Sigmoid colon (tissue), 6 donors: ENCODE measurements at regions not wholly inside any gene's neighbourhood (a gene's known extent, or its start where the extent isn't known, plus 50 kb on each side); places are given as distances from the start of the nearest gene placed in this dataset.
"Not testable (repeated sequence)": the region's sequence is repeated elsewhere in the genome, so short reads cannot be mapped to it uniquely, and the experiment has no call there.

Experiments used
- DNase-seq: peaks from one replicate; pipeline ENCODE4 v3.0.0-alpha.2; 2019
- H3K27ac ChIP-seq, 4 donors: fragments of 200-600 bp; sonication (generic); one replicate each; pipeline ENCODE4 v1.5.1; 2016 to 2019; ENCODE audit warnings: mild to moderate bottlenecking in 1 of 4
- H3K27me3 ChIP-seq, 3 donors: fragments of 200-600 bp; sonication (generic); one replicate each; pipeline ENCODE4 v1.5.1; 2019; ENCODE audit warnings: mild to moderate bottlenecking in 1 of 3
- H3K36me3 ChIP-seq, 4 donors: fragments of 200-600 bp; sonication (generic); one replicate each; pipeline ENCODE4 v1.5.1; 2016 to 2019
- H3K4me1 ChIP-seq, 4 donors: fragments of 200-600 bp; sonication (generic); one replicate each; pipeline ENCODE4 v1.5.1; 2017 to 2019
- H3K4me3 ChIP-seq, 4 donors: fragments of 200-600 bp; sonication (generic); one replicate each; pipeline ENCODE4 v1.5.1; 2017 to 2019; ENCODE audit warnings: mild to moderate bottlenecking in 2 of 4, moderate library complexity in 1 of 4
- H3K9me3 ChIP-seq, 4 donors: fragments of 200-600 bp in 3 of 4; sonication (generic) in 3 of 4; one replicate each; pipeline versions ENCODE4 v1.5.1 to v1.6.1; 2013 to 2019
- EP300 ChIP-seq, 4 donors: sonication (generic); formaldehyde crosslinking; IDR thresholded peaks; one replicate each; pipeline ENCODE4 v1.6.1; 2017; ENCODE audit warnings: antibody characterized with exemption in 4 of 4
- POLR2A ChIP-seq, 2 donors: fragments of 450-650 bp; IDR thresholded peaks; one replicate each; pipeline ENCODE4 v1.6.1; 2016; ENCODE audit warnings: antibody characterized with exemption in 2 of 2, mild to moderate bottlenecking in 2 of 2, moderate library complexity in 2 of 2
- POLR2AphosphoS5 ChIP-seq, 4 donors: sonication (generic); formaldehyde crosslinking; IDR thresholded peaks; one replicate each; pipeline ENCODE4 v1.6.1; 2017; ENCODE audit warnings: antibody characterized with exemption in 4 of 4
- WGBS, 2 donors: extraction: QIAGEN DNeasy Blood & Tissue Kit; methylation state at CpG; one replicate each; pipeline ENCODE4 v1.1.7; 2013; 5-methylcytosine and 5-hydroxymethylcytosine counted together
- intact Hi-C: fragments of 100-400 bp; cut with DNase I; formaldehyde crosslinking; loops from one replicate; pipeline ENCODE4 v1.15.1; 2023
- TF ChIP-seq, protein P1 (sequence below), 4 experiments: fragments of 450-650 bp in 3 of 4; fragments of 200-600 bp in 1 of 4; IDR thresholded peaks; one replicate each; pipeline ENCODE4 v1.5.1; 2016 to 2019; ENCODE audit warnings: antibody characterized with exemption in 4 of 4, mild to moderate bottlenecking in 3 of 4, moderate library complexity in 2 of 4
- donor health status: healthy with polysubstance abuse.
- donor health status: healthy.

DNA sequence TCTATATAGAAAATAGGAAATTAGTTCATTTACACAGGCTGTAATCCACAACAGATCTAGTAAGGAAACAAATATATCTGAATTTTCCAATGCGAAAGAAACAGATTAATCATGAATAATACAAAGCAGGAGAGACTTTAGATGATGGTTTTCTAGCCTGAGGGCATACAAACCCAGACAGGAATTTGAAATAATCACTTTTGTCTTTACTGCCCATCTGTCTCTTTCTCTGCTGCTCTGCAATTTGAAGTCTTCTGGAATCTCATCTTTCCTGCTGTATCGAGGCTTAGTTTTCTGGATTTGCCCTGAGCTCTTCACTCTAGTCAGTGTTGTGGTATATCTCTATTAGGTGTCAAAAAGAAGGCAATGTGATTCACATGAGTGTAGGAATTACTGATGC is 711.8 kb upstream of the FAM241A start:
- Histone ChIP-seq H3K4me1 (no peaks in the 10 kb centered on the region), H3K27ac (no peak overlapping the region), H3K27me3 (no peaks in the 10 kb centered on the region), H3K9me3 (no peaks in the 10 kb centered on the region), H3K36me3 (no peaks in the 10 kb centered on the region), H3K4me3 (no peak overlapping the region)
- WGBS, 2 donors = 82 to 89% methylated on average over 2 of the region's 2 CpGs
- DNase-seq = no peak
- intact Hi-C loops = no loop called here
- TF ChIP-seq POLR2AphosphoS5 (IDR thresholded peaks at IDR 0.05) = no peak
- no peak for TF ChIP-seq POLR2A (IDR thresholded peaks at IDR 0.05)
- TF ChIP-seq EP300 (IDR thresholded peaks at IDR 0.05) = no peak
- TF ChIP-seq, protein P1, sequence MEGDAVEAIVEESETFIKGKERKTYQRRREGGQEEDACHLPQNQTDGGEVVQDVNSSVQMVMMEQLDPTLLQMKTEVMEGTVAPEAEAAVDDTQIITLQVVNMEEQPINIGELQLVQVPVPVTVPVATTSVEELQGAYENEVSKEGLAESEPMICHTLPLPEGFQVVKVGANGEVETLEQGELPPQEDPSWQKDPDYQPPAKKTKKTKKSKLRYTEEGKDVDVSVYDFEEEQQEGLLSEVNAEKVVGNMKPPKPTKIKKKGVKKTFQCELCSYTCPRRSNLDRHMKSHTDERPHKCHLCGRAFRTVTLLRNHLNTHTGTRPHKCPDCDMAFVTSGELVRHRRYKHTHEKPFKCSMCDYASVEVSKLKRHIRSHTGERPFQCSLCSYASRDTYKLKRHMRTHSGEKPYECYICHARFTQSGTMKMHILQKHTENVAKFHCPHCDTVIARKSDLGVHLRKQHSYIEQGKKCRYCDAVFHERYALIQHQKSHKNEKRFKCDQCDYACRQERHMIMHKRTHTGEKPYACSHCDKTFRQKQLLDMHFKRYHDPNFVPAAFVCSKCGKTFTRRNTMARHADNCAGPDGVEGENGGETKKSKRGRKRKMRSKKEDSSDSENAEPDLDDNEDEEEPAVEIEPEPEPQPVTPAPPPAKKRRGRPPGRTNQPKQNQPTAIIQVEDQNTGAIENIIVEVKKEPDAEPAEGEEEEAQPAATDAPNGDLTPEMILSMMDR (IDR thresholded peaks at IDR 0.05) = no peak

DNA sequence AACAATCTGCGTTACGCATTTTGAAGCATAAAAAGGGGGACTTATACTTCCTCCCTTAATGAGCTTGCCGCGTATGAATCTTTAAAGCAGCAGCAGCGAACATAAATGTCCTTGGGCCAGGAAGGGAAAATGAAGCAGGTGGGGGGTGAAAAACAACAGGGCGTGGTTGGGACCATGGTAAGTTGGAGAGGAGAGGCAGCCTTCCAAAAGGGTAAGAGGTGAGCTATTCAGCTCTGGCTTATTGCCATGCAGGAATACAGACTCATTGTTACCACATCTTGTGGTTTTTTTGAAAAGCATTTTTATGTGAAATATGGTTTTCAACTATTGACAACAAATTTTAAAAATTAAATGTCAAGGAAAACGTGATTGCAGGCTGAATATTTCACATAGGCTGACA is 710.7 kb upstream of the FAM241A start:
- Histone ChIP-seq H3K36me3 (no peaks in the 10 kb centered on the region), H3K4me1 (no peaks in the 10 kb centered on the region), H3K9me3 (no peaks in the 10 kb centered on the region), H3K27ac (no peak overlapping the region), H3K4me3 (no peak overlapping the region), H3K27me3 (no peaks in the 10 kb centered on the region)
- 16 to 54% methylated on average over 7 of the region's 7 CpGs for WGBS, 2 donors
- intact Hi-C loops = no loop called here
- TF ChIP-seq POLR2AphosphoS5 (IDR thresholded peaks at IDR 0.05) (no peak), POLR2A (IDR thresholded peaks at IDR 0.05) (no peak), EP300 (IDR thresholded peaks at IDR 0.05) (no peak)
- TF ChIP-seq, protein P1 (IDR thresholded peaks at IDR 0.05) = no peak
- no peak for DNase-seq

DNA sequence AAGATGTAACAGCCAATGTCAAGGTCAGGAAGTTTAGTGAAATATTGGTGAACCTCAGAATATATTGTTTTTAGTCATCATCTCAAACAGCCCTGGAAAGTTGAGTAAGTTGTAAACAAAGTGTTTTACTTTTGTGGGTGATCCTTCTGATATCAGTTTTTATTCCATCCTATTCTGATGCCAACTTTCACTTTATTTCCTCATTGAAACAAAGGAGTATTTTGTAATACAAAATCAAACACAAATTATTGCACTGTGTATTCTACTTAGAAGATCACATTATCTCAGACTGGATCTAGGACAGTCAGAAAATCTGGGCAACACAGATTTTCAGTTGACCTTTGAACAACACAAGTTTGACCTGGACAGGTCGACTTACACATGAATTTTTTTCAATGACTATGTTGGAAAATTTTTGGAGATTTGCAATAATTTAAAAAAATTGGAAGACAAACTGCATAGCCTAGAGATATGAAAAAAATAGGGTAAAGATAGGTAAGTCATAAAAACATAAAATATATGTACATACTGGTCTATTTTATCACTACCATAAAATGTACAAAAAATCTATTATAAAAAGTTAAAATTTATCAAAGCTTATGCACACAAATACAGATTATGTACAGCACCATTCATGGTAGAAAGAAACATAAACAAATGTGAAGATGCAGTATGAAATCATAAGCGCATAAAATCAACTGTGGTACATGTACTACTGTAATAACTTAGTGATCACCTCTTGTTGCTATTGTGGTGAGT is 709.1 kb upstream of the FAM241A start:
- H3K9me3 ChIP-seq = no peaks in the 10 kb centered on the region
- H3K4me3 ChIP-seq = no peak overlapping the region
- no peaks in the 10 kb centered on the region for H3K27me3 ChIP-seq
- TF ChIP-seq EP300 (IDR thresholded peaks at IDR 0.05) = no peak
- TF ChIP-seq, protein P1 (IDR thresholded peaks at IDR 0.05) = no peak
- DNase-seq = no peak
- H3K4me1 ChIP-seq = no peaks in the 10 kb centered on the region
- no peak overlapping the region for H3K27ac ChIP-seq
- WGBS, 2 donors = 15 to 62% methylated on average over 2 of the region's 2 CpGs
- no peaks in the 10 kb centered on the region for H3K36me3 ChIP-seq
- intact Hi-C loops = no loop called here

DNA sequence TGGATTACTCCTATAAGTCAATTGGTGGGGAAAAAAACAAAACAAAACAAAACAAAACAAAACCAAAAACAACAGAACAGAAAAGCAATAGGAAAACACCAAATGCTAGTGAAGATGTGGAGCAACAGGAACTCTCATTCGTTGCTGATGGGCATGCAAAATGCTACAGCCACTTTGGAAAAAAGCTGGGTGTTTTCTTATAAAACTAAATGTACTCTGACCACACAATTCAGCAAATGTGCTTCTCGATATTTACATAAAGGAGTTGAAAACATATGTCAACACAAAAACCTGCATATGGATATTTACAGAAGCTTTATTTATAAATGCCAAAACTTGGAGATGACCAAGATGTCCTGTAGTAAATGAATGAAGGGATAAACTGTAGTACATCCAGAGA is 703.6 kb upstream of the FAM241A start:
- DNase-seq = no peak
- H3K27me3 ChIP-seq = no peaks in the 10 kb centered on the region
- H3K4me1 ChIP-seq = no peaks in the 10 kb centered on the region
- no peaks in the 10 kb centered on the region for H3K9me3 ChIP-seq
- H3K36me3 ChIP-seq = no peaks in the 10 kb centered on the region
- WGBS, 2 donors = 74 to 87% methylated on average over 2 of the region's 2 CpGs
- no peak overlapping the region for H3K4me3 ChIP-seq
- H3K27ac ChIP-seq = no peak overlapping the region
- intact Hi-C loops = no loop called here
- TF ChIP-seq, protein P1 (IDR thresholded peaks at IDR 0.05) = no peak
- TF ChIP-seq EP300 (IDR thresholded peaks at IDR 0.05) (no peak), POLR2AphosphoS5 (IDR thresholded peaks at IDR 0.05) (no peak), POLR2A (IDR thresholded peaks at IDR 0.05) (no peak)

DNA sequence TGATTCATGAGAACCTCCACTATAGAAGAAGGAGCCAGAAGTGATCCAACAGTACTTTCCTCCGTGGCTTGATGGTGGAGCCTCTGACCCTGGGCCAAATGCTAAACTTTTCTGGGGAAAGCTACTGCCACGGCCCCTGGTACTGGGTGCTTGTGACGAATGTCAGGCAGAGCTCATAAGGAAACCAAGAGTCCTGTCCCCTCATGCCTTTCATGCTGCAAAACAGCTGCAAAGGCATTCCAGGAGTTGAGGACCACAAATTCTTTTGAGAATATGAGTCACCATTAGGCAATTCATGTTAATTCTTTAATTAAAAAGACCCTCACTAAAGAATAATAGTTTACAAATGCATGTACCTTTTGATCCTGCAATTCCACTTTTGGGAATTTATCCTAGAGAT is 700.4 kb upstream of the FAM241A start:
- H3K27me3 ChIP-seq, H3K9me3 ChIP-seq, H3K4me1 ChIP-seq, H3K4me3 ChIP-seq, H3K27ac ChIP-seq, H3K36me3 ChIP-seq, DNase-seq, intact Hi-C loops: not testable (repeated sequence)
- 79 to 89% methylated on average over 3 of the region's 3 CpGs for WGBS, 2 donors
